PC-9 (cell line): ENCODE measurements at regions not wholly inside any gene's neighbourhood (a gene's known extent, or its start where the extent isn't known, plus 50 kb on each side); places are given as distances from the start of the nearest gene placed in this dataset.
A peak's percentile ranks its signal among the peaks of the same experiment; 100 is the strongest.

ENCODE experiments used
- BruUV-seq: library from RNA; stranded (reverse); fragments of 400-500 nt; replicated peaks from 2 replicates; lab custom pipeline; 2021; lab: Mats Ljungman, UMichigan
- CTCF ChIA-PET: fragments of 300-600 bp; sonication (Branson Sonifier 250); formaldehyde crosslinking; loops from one replicate; lab custom pipeline; 2022; ENCODE audit warnings: antibody characterized with exemption; lab: Charles Lee
- POLR2A ChIA-PET: fragments of 300-600 bp; sonication (Branson Sonifier 250); formaldehyde crosslinking; loops from one replicate; lab custom pipeline; 2022; ENCODE audit warnings: antibody characterized with exemption; ENCODE audit not compliant: unreplicated experiment; lab: Charles Lee
- DNase-seq, 2 experiments: peaks; one replicate each; pipeline versions ENCODE4 v3.0.0 to v3.0.0-alpha.2; 2015 to 2022; ENCODE audit warnings: mixed read lengths in 1 of 2
- H2AFZ ChIP-seq: fragments of 200-600 bp; sonication (generic); 2 replicates; pipeline ENCODE4 v1.8.1; 2017; ENCODE audit warnings: antibody characterized with exemption
- H3F3A ChIP-seq: fragments of 200-600 bp; sonication (generic); 2 replicates; pipeline ENCODE4 v1.8.1; 2017; ENCODE audit warnings: antibody characterized with exemption, mild to moderate bottlenecking, low read depth; ENCODE audit not compliant: insufficient read depth
- H3K27ac ChIP-seq: fragments of 200-600 bp; sonication (generic); 2 replicates; pipeline ENCODE4 v1.6.1; 2016; ENCODE audit warnings: mixed run types
- H3K27me3 ChIP-seq: fragments of 200-600 bp; sonication (generic); 2 replicates; pipeline ENCODE4 v1.6.1; 2016; ENCODE audit warnings: low read depth, mixed run types; ENCODE audit not compliant: insufficient read depth
- H3K36me3 ChIP-seq: fragments of 200-600 bp; sonication (generic); 2 replicates; pipeline ENCODE4 v1.6.1; 2016; ENCODE audit warnings: low read depth, mixed run types
- H3K4me1 ChIP-seq: fragments of 200-600 bp; sonication (generic); replicated peaks from 2 replicates; pipeline ENCODE4 v1.6.1; 2016; ENCODE audit warnings: mixed run types; ENCODE audit not compliant: insufficient read depth
- H3K4me2 ChIP-seq: fragments of 200-600 bp; sonication (generic); 2 replicates; pipeline ENCODE4 v1.6.1; 2017; ENCODE audit warnings: mixed run types
- H3K4me3 ChIP-seq: fragments of 200-600 bp; sonication (generic); 2 replicates; pipeline ENCODE4 v1.6.1; 2016; ENCODE audit warnings: mixed run types
- H3K79me2 ChIP-seq: fragments of 200-600 bp; sonication (generic); 2 replicates; pipeline ENCODE4 v1.6.1; 2017; ENCODE audit warnings: low read depth, mixed run types
- H3K9me2 ChIP-seq: fragments of 200-600 bp; sonication (generic); 2 replicates; pipeline ENCODE4 v1.8.1; 2017; ENCODE audit warnings: mild to moderate bottlenecking; ENCODE audit not compliant: insufficient read depth
- H3K9me3 ChIP-seq: fragments of 200-600 bp; sonication (generic); 2 replicates; pipeline ENCODE4 v1.8.1; 2016; ENCODE audit warnings: low read depth; ENCODE audit not compliant: insufficient read depth
- H4K20me1 ChIP-seq: fragments of 200-600 bp; sonication (generic); 2 replicates; pipeline ENCODE4 v1.8.1; 2017; ENCODE audit not compliant: insufficient read depth
- CTCF ChIP-seq: fragments of 200-600 bp; sonication (generic); conservative IDR thresholded peaks from 2 replicates; pipeline ENCODE4 v1.6.1; 2017; ENCODE audit warnings: mixed run types, antibody characterized with exemption, mild to moderate bottlenecking, moderate library complexity
- EZH2 ChIP-seq: fragments of 200-600 bp; sonication (generic); IDR thresholded peaks from 2 replicates; pipeline ENCODE4 v1.8.0; 2017; ENCODE audit warnings: antibody characterized with exemption, low read depth
- intact Hi-C: fragments of 100-400 bp; cut with micrococcal nuclease; formaldehyde crosslinking; loops from one replicate; pipeline ENCODE4 v1.10.0; 2022; ENCODE audit not compliant: unreplicated experiment

GRCh38 chr4:148827781-148828180 is 385.6 kb upstream of the NR3C2 start:
- no peaks in the 10 kb centered on the region for H3K79me2 ChIP-seq
- DNase-seq = no peak
- ChIA-PET POLR2A (no interaction called here), CTCF (no interaction called here)
- H3K4me2 ChIP-seq = no peak overlapping the region
- TF ChIP-seq CTCF (no peak), EZH2 (no peak)
- no peak overlapping the region for H3K27ac ChIP-seq
- no peak overlapping the region for H3K4me3 ChIP-seq
- H3K9me2 ChIP-seq = no peaks in the 10 kb centered on the region
- H3K4me1 ChIP-seq = no peaks in the 10 kb centered on the region
- H3K27me3 ChIP-seq = no peaks in the 10 kb centered on the region
- H3F3A ChIP-seq = no peaks in the 10 kb centered on the region
- BruUV-seq = no TSS peak
- H3K9me3 ChIP-seq = no peaks in the 10 kb centered on the region
- H2AFZ ChIP-seq = no peak overlapping the region
- intact Hi-C loops = no loop called here
- no peaks in the 10 kb centered on the region for H4K20me1 ChIP-seq
- no peaks in the 10 kb centered on the region for H3K36me3 ChIP-seq

GRCh38 chr4:148823419-148823769 is 381.2 kb upstream of the NR3C2 start:
- no peak for TF ChIP-seq EZH2
- Histone ChIP-seq H3K36me3 (no peaks in the 10 kb centered on the region), H3K4me2 (no peak overlapping the region), H3K9me2 (no peaks in the 10 kb centered on the region), H4K20me1 (no peaks in the 10 kb centered on the region), H3K9me3 (no peaks in the 10 kb centered on the region), H3K4me1 (no peaks in the 10 kb centered on the region), H3K27ac (no peak overlapping the region), H3K4me3 (no peak overlapping the region), H3K27me3 (no peaks in the 10 kb centered on the region), H2AFZ (no peak overlapping the region), H3K79me2 (no peaks in the 10 kb centered on the region), H3F3A (no peaks in the 10 kb centered on the region)
- ChIA-PET POLR2A (no interaction called here), CTCF (no interaction called here)
- no peak for DNase-seq
- intact Hi-C loops = no loop called here
- BruUV-seq = no TSS peak

- Histone ChIP-seq H3K4me2 (no peak overlapping the region), H3F3A (no peaks in the 10 kb centered on the region), H3K9me3 (no peaks in the 10 kb centered on the region), H3K9me2 (no peaks in the 10 kb centered on the region), H3K27me3 (no peaks in the 10 kb centered on the region), H3K79me2 (no peaks in the 10 kb centered on the region), H3K36me3 (no peaks in the 10 kb centered on the region), H3K27ac (no peak overlapping the region), H3K4me3 (no peak overlapping the region), H3K4me1 (no peaks in the 10 kb centered on the region), H4K20me1 (no peaks in the 10 kb centered on the region), H2AFZ (no peak overlapping the region)
- POLR2A ChIA-PET = no interaction called here
- no TSS peak for BruUV-seq
- CTCF ChIA-PET = no interaction called here
- intact Hi-C loops = no loop called here
- DNase-seq = no peak
- TF ChIP-seq EZH2 = no peak
- TF ChIP-seq CTCF = no peak
Observed at GRCh38 chr4:148822572-148823418, 380.6 kb upstream of the NR3C2 start.

- Histone ChIP-seq H3K27me3 (no peaks in the 10 kb centered on the region), H4K20me1 (no peaks in the 10 kb centered on the region), H3K4me1 (no peaks in the 10 kb centered on the region), H3K4me2 (no peak overlapping the region), H3K36me3 (no peaks in the 10 kb centered on the region), H3K27ac (no peak overlapping the region), H2AFZ (no peak overlapping the region), H3K4me3 (no peak overlapping the region), H3F3A (no peaks in the 10 kb centered on the region), H3K9me3 (no peaks in the 10 kb centered on the region), H3K79me2 (no peaks in the 10 kb centered on the region), H3K9me2 (no peaks in the 10 kb centered on the region)
- POLR2A ChIA-PET = no interaction called here
- DNase-seq = peak in 1 of 2 experiments; percentile 27
- CTCF ChIA-PET = no interaction called here
- no TSS peak for BruUV-seq
- intact Hi-C loops = no loop called here
- no peak for TF ChIP-seq EZH2
- no peak for TF ChIP-seq CTCF
Observed at GRCh38 chr4:148814030-148814429, 371.8 kb upstream of the NR3C2 start.
